A549 (cell line): ENCODE measurements at regions not wholly inside any gene's neighbourhood (a gene's known extent, or its start where the extent isn't known, plus 50 kb on each side); places are given as distances from the start of the nearest gene placed in this dataset.
A peak's percentile ranks its signal among the peaks of the same experiment; 100 is the strongest.

Experiments
- ATAC-seq, 2 experiments: fragments of 200-7000 bp in 1 of 2; fragments of >200 bp in 1 of 2; cut with Nextera tagmentation in 1 of 2; cut with Tn5 transposase in 1 of 2; 3 replicates each; pipeline versions ENCODE4 v1.8.0 to v1.9.1; 2018 to 2020; ENCODE audit warnings: mild to moderate bottlenecking in 1 of 2, moderate library complexity in 1 of 2
- CTCF ChIA-PET: fragments of 300-600 bp; sonication (Branson Sonifier 250); formaldehyde crosslinking; extraction: SDS; loops from one replicate; lab custom pipeline; 2021; ENCODE audit warnings: antibody characterized with exemption, inconsistent platforms; lab: Yijun Ruan, JAX
- POLR2A ChIA-PET: fragments of 350-600 bp; formaldehyde crosslinking; extraction: SDS; loops from one replicate; lab custom pipeline; 2021; ENCODE audit warnings: antibody characterized with exemption, inconsistent platforms; lab: Yijun Ruan, JAX
- DNase-seq, 2 experiments: peaks; one replicate each; pipeline versions ENCODE4 v3.0.0 to v3.0.0-alpha.2; 2011 to 2016; ENCODE audit warnings: low read depth in 1 of 2, low spot score in 1 of 2
- FAIRE-seq: peaks from 2 replicates; lab custom pipeline; 2011; peaks lifted over from hg19 to GRCh38; lab: Jason Lieb, UNC
- H3K27ac ChIP-seq, 2 experiments: fragments of >200 bp; sonication (Bioruptor Twin); formaldehyde crosslinking; 3 replicates each; pipeline ENCODE4 v1.5.1; 2016 to 2017
- H3K4me1 ChIP-seq: fragments of >200 bp; sonication (Bioruptor Twin); formaldehyde crosslinking; 3 replicates; pipeline ENCODE4 v1.6.1; 2016
- H3K4me2 ChIP-seq: fragments of >200 bp; sonication (Bioruptor Twin); formaldehyde crosslinking; 3 replicates; pipeline ENCODE4 v1.6.1; 2016
- H3K4me3 ChIP-seq: fragments of >200 bp; sonication (Bioruptor Twin); formaldehyde crosslinking; 3 replicates; pipeline ENCODE4 v1.5.1; 2016
- H3K9me3 ChIP-seq: fragments of >200 bp; sonication (Bioruptor Twin); formaldehyde crosslinking; 3 replicates; pipeline ENCODE4 v1.6.1; 2016
- BHLHE40 ChIP-seq: IDR thresholded peaks from 2 replicates; pipeline ENCODE4 v1.6.1; 2012; ENCODE audit warnings: low read depth, low read length, inconsistent platforms
- CEBPB ChIP-seq, 2 experiments: fragments of >200 bp in 1 of 2; sonication (Bioruptor Twin) in 1 of 2; formaldehyde crosslinking in 1 of 2; IDR thresholded peaks; 2 replicates each; pipeline ENCODE4 v1.6.1; 2012 to 2016
- CHD4 ChIP-seq: fragments of 200-600 bp; sonication (generic); IDR thresholded peaks from 2 replicates; pipeline ENCODE4 v1.6.1; 2016; ENCODE audit warnings: antibody characterized with exemption, mild to moderate bottlenecking, borderline replicate concordance
- FOSB ChIP-seq: fragments of 250-450 bp; sonication (Bioruptor Pico); IDR thresholded peaks from 2 replicates; pipeline ENCODE4 v1.5.0; 2020; ENCODE audit warnings: mild to moderate bottlenecking, moderate library complexity
- FOSL2 ChIP-seq, 2 experiments: fragments of 450-650 bp in 1 of 2; fragments of >200 bp in 1 of 2; sonication (Bioruptor Twin) in 1 of 2; formaldehyde crosslinking; IDR thresholded peaks; 2 replicates each; pipeline versions ENCODE4 v1.5.0 to v1.6.1; 2016 to 2020; ENCODE audit warnings: mild to moderate bottlenecking in 1 of 2, moderate library complexity in 1 of 2
- FOXS1 ChIP-seq: fragments of 250-450 bp; sonication (Bioruptor Pico); IDR thresholded peaks from 2 replicates; pipeline ENCODE4 v1.5.0; 2020; ENCODE audit warnings: mild to moderate bottlenecking, moderate library complexity
- HOXA7 ChIP-seq: fragments of 250-450 bp; sonication (Bioruptor Pico); IDR thresholded peaks from 2 replicates; pipeline ENCODE4 v1.5.0; 2020; ENCODE audit warnings: mild to moderate bottlenecking, moderate library complexity
- HOXB13 ChIP-seq: fragments of 250-450 bp; sonication (Bioruptor Pico); IDR thresholded peaks from 2 replicates; pipeline ENCODE4 v1.5.0; 2020; ENCODE audit warnings: low read depth, mild to moderate bottlenecking, moderate library complexity
- JUNB ChIP-seq: fragments of >200 bp; sonication (Bioruptor Twin); formaldehyde crosslinking; IDR thresholded peaks from 2 replicates; pipeline ENCODE4 v1.6.1; 2016
- KDM1A ChIP-seq: fragments of 200-600 bp; sonication (generic); IDR thresholded peaks from 2 replicates; pipeline ENCODE4 v1.6.1; 2016; ENCODE audit warnings: low read depth, mild to moderate bottlenecking
- KDM5A ChIP-seq: fragments of 200-600 bp; sonication (generic); IDR thresholded peaks from 2 replicates; pipeline ENCODE4 v1.6.1; 2016; ENCODE audit warnings: antibody characterized with exemption, mild to moderate bottlenecking
- NPAS2 ChIP-seq: fragments of 250-450 bp; sonication (Bioruptor Pico); IDR thresholded peaks from 2 replicates; pipeline ENCODE4 v1.8.0; 2022; ENCODE audit warnings: mild to moderate bottlenecking, moderate library complexity, borderline replicate concordance
- PHF8 ChIP-seq: fragments of 200-600 bp; sonication (generic); IDR thresholded peaks from 2 replicates; pipeline ENCODE4 v1.6.1; 2016; ENCODE audit warnings: low read depth, mild to moderate bottlenecking, antibody characterized with exemption, moderate library complexity, borderline replicate concordance
- RAD21 ChIP-seq, 2 experiments: fragments of >200 bp in 1 of 2; sonication (Bioruptor Twin) in 1 of 2; formaldehyde crosslinking in 1 of 2; IDR thresholded peaks in 1 of 2; conservative IDR thresholded peaks in 1 of 2; 2 replicates in 1 of 2; 3 replicates in 1 of 2; pipeline ENCODE4 v1.6.1; 2012 to 2018; ENCODE audit warnings: inconsistent platforms in 1 of 2
- RARB ChIP-seq: fragments of 250-450 bp; sonication (Bioruptor Pico); IDR thresholded peaks from 2 replicates; pipeline ENCODE4 v1.8.0; 2021; ENCODE audit warnings: mild to moderate bottlenecking, moderate library complexity
- RCOR1 ChIP-seq: fragments of 150-350 bp; IDR thresholded peaks from 2 replicates; pipeline ENCODE4 v1.6.1; 2014; ENCODE audit warnings: antibody characterized with exemption, low read length, low read depth
- SREBF2 ChIP-seq: fragments of 450-650 bp; IDR thresholded peaks from 2 replicates; pipeline ENCODE4 v1.6.1; 2014; ENCODE audit warnings: mild to moderate bottlenecking, moderate library complexity
- TFCP2L1 ChIP-seq: fragments of 250-450 bp; sonication (Bioruptor Pico); IDR thresholded peaks from 2 replicates; pipeline ENCODE4 v1.5.0; 2021; ENCODE audit warnings: mild to moderate bottlenecking
- ZC3H11A ChIP-seq: fragments of 450-650 bp; IDR thresholded peaks from 2 replicates; pipeline ENCODE4 v1.6.1; 2014; ENCODE audit warnings: antibody characterized with exemption, mild to moderate bottlenecking
- ZFP36 ChIP-seq: fragments of 450-650 bp; IDR thresholded peaks from 2 replicates; pipeline ENCODE4 v1.6.1; 2014; ENCODE audit warnings: borderline replicate concordance; ENCODE audit not compliant: partially characterized antibody
- WGBS: methylation state at CpG from one replicate; pipeline ENCODE4 v1.1.6; 2017; ENCODE audit errors: missing lambda C conversion rate; 5-methylcytosine and 5-hydroxymethylcytosine counted together
- TF ChIP-seq, protein P1 (sequence below): fragments of 200-600 bp; sonication (generic); IDR thresholded peaks from 2 replicates; pipeline ENCODE4 v1.6.1; 2016; ENCODE audit warnings: antibody characterized with exemption, mild to moderate bottlenecking, moderate library complexity
- TF ChIP-seq, protein P2 (sequence below): IDR thresholded peaks from 2 replicates; pipeline ENCODE4 v1.6.1; 2012
- TF ChIP-seq, protein P3 (sequence below): fragments of >200 bp; sonication (Bioruptor Twin); formaldehyde crosslinking; IDR thresholded peaks from 2 replicates; pipeline ENCODE4 v1.6.1; 2016
- TF ChIP-seq, protein P4 (sequence below): fragments of >200 bp; sonication (Bioruptor Twin); formaldehyde crosslinking; IDR thresholded peaks from 3 replicates; pipeline ENCODE4 v1.6.1; 2016

GRCh38 chr12:76680940-76681339 is 83.0 kb upstream of the ZDHHC17 start (continued):
- TF ChIP-seq, protein P1, sequence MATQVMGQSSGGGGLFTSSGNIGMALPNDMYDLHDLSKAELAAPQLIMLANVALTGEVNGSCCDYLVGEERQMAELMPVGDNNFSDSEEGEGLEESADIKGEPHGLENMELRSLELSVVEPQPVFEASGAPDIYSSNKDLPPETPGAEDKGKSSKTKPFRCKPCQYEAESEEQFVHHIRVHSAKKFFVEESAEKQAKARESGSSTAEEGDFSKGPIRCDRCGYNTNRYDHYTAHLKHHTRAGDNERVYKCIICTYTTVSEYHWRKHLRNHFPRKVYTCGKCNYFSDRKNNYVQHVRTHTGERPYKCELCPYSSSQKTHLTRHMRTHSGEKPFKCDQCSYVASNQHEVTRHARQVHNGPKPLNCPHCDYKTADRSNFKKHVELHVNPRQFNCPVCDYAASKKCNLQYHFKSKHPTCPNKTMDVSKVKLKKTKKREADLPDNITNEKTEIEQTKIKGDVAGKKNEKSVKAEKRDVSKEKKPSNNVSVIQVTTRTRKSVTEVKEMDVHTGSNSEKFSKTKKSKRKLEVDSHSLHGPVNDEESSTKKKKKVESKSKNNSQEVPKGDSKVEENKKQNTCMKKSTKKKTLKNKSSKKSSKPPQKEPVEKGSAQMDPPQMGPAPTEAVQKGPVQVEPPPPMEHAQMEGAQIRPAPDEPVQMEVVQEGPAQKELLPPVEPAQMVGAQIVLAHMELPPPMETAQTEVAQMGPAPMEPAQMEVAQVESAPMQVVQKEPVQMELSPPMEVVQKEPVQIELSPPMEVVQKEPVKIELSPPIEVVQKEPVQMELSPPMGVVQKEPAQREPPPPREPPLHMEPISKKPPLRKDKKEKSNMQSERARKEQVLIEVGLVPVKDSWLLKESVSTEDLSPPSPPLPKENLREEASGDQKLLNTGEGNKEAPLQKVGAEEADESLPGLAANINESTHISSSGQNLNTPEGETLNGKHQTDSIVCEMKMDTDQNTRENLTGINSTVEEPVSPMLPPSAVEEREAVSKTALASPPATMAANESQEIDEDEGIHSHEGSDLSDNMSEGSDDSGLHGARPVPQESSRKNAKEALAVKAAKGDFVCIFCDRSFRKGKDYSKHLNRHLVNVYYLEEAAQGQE = no peak
- no peak for TF ChIP-seq PHF8
- TF ChIP-seq FOSL2 (IDR thresholded peaks at IDR 0.05) = no peak
- no peak for TF ChIP-seq FOSL2 (CRISPR knock-in tag; IDR thresholded peaks at IDR 0.05)
- TF ChIP-seq RCOR1 = no peak
- no peak for TF ChIP-seq BHLHE40
- TF ChIP-seq, protein P2, sequence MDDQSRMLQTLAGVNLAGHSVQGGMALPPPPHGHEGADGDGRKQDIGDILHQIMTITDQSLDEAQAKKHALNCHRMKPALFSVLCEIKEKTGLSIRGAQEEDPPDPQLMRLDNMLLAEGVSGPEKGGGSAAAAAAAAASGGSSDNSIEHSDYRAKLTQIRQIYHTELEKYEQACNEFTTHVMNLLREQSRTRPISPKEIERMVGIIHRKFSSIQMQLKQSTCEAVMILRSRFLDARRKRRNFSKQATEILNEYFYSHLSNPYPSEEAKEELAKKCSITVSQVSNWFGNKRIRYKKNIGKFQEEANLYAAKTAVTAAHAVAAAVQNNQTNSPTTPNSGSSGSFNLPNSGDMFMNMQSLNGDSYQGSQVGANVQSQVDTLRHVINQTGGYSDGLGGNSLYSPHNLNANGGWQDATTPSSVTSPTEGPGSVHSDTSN = no peak

DNA sequence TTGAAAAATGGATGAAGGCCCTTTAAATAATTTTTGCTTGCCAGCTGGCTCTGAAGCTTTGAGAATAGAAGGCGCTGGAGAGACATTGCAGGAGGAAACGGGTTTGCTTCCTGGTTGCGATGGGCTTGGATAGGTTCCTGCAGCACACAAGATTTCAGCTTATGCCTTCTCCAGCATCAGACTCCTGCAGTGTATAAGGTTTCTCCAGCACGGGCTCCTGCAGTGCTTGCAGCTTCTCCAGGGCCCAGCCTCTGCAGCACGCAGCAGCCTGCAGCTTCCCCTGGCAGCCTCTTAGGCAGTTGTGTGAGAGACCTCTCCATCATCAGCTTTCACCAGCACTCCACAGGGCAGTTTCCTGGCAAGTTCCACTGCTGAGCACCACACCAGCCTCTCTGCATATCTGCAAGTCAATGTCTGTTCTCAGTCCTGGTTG is 78.7 kb upstream of the ZDHHC17 start:
- ChIA-PET CTCF (interaction anchor here (1.1 to 1.9 kb wide), 4 partner anchors 10 to 105 kb away, joined by 3 to 6 read pairs (median 4); no protein-coding TSS in a partner anchor), POLR2A (interaction anchor here (0.7 kb wide), 1 partner anchor 79 kb away, joined by 3 read pairs; the partner anchor contains the start of gene ZDHHC17)
- ATAC-seq = peak; percentile 64 to 83
- Histone ChIP-seq H3K4me3 (no peak overlapping the region), H3K4me1 (0 out of 3 replicates have a peak, but pooled peaks cover 10% of the 10 kb centered on the region), H3K4me2 (peak overlapping the region; percentile 56), H3K9me3 (no peaks in the 10 kb centered on the region), H3K27ac (peak overlapping the region; percentile 23 to 60; a peak in 4 of 6 replicates)
- TF ChIP-seq FOXS1 (no peak), KDM5A (no peak), PHF8 (no peak), NPAS2 (CRISPR knock-in tag) (no peak), KDM1A (no peak), TFCP2L1 (no peak), RARB (CRISPR knock-in tag) (no peak), HOXB13 (CRISPR knock-in tag) (no peak), SREBF2 (no peak), ZFP36 (no peak), CHD4 (no peak), HOXA7 (CRISPR knock-in tag) (no peak), FOSB (CRISPR knock-in tag) (no peak), CEBPB (IDR thresholded peaks at IDR 0.05) (no peak), JUNB (no peak), ZC3H11A (no peak), RAD21 (conservative IDR thresholded peaks at IDR 0.05 in 1 of 2, IDR thresholded peaks at IDR 0.05 in 1 of 2) (no peak)
- TF ChIP-seq, protein P3, sequence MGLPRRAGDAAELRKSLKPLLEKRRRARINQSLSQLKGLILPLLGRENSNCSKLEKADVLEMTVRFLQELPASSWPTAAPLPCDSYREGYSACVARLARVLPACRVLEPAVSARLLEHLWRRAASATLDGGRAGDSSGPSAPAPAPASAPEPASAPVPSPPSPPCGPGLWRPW = no peak
- TF ChIP-seq, protein P4, sequence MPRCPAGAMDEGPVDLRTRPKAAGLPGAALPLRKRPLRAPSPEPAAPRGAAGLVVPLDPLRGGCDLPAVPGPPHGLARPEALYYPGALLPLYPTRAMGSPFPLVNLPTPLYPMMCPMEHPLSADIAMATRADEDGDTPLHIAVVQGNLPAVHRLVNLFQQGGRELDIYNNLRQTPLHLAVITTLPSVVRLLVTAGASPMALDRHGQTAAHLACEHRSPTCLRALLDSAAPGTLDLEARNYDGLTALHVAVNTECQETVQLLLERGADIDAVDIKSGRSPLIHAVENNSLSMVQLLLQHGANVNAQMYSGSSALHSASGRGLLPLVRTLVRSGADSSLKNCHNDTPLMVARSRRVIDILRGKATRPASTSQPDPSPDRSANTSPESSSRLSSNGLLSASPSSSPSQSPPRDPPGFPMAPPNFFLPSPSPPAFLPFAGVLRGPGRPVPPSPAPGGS = no peak
- TF ChIP-seq, protein P2 = no peak
- WGBS = 12% methylated on average over 5 of the region's 5 CpGs
- peak in 1 of 2 experiments; percentile 18 for DNase-seq
- no peak for FAIRE-seq
